IPS DF 4.7 (cell line): ENCODE measurements at regions not wholly inside any gene's neighbourhood (a gene's known extent, or its start where the extent isn't known, plus 50 kb on each side); places are given as distances from the start of the nearest gene placed in this dataset.

Source experiments
- DNase-seq: peaks from one replicate; pipeline ENCODE4 v3.0.0-alpha.2; 2013; ENCODE audit warnings: low spot score; ENCODE audit errors: extremely low read depth

- no peak for DNase-seq
Measured at GRCh38 chr3:193847402-193847801, 254.4 kb downstream of the OPA1 start.

- DNase-seq: no peak
Measured at GRCh38 chr3:193848547-193848946, 255.5 kb downstream of the OPA1 start.

- no peak for DNase-seq
Measured at GRCh38 chr3:193850084-193850619, 257.1 kb downstream of the OPA1 start.

GRCh38 chr3:193851428-193851847 lies 258.4 kb downstream of the OPA1 start:
- DNase-seq: no peak

- no peak for DNase-seq
Measured at GRCh38 chr3:193851941-193852674, 259.1 kb downstream of the OPA1 start.

- no peak for DNase-seq
Measured at GRCh38 chr3:193852901-193853300, 259.9 kb downstream of the OPA1 start.

- no peak for DNase-seq
Measured at GRCh38 chr3:193853511-193854219, 260.7 kb downstream of the OPA1 start.

GRCh38 chr3:193857996-193858395 lies 265.0 kb downstream of the OPA1 start:
- DNase-seq: no peak

GRCh38 chr3:193859195-193859594 lies 266.2 kb downstream of the OPA1 start:
- DNase-seq: no peak

GRCh38 chr3:193861012-193861411 lies 268.0 kb downstream of the OPA1 start:
- no peak for DNase-seq

- DNase-seq: no peak
Measured at GRCh38 chr3:193862843-193863242, 269.8 kb downstream of the OPA1 start.

GRCh38 chr3:193863657-193864357 lies 270.8 kb downstream of the OPA1 start:
- DNase-seq: no peak

- DNase-seq: no peak
Measured at GRCh38 chr3:193865339-193865738, 270.6 kb upstream of the HES1 start.

- DNase-seq: no peak
Measured at GRCh38 chr3:193865896-193866480, 270.0 kb upstream of the HES1 start.

- DNase-seq: no peak
Measured at GRCh38 chr3:193868590-193868989, 267.4 kb upstream of the HES1 start.

GRCh38 chr3:193869221-193870201 lies 266.4 kb upstream of the HES1 start:
- no peak for DNase-seq

- DNase-seq: no peak
Measured at GRCh38 chr3:193870376-193871219, 265.4 kb upstream of the HES1 start.

- no peak for DNase-seq
Measured at GRCh38 chr3:193871220-193871485, 264.8 kb upstream of the HES1 start.

- no peak for DNase-seq
Measured at GRCh38 chr3:193872265-193872753, 263.6 kb upstream of the HES1 start.
